ENCODE measurements at regions not wholly inside any gene's neighbourhood (a gene's known extent, or its start where the extent isn't known, plus 50 kb on each side); places are given as distances from the start of the nearest gene placed in this dataset.

DNA sequence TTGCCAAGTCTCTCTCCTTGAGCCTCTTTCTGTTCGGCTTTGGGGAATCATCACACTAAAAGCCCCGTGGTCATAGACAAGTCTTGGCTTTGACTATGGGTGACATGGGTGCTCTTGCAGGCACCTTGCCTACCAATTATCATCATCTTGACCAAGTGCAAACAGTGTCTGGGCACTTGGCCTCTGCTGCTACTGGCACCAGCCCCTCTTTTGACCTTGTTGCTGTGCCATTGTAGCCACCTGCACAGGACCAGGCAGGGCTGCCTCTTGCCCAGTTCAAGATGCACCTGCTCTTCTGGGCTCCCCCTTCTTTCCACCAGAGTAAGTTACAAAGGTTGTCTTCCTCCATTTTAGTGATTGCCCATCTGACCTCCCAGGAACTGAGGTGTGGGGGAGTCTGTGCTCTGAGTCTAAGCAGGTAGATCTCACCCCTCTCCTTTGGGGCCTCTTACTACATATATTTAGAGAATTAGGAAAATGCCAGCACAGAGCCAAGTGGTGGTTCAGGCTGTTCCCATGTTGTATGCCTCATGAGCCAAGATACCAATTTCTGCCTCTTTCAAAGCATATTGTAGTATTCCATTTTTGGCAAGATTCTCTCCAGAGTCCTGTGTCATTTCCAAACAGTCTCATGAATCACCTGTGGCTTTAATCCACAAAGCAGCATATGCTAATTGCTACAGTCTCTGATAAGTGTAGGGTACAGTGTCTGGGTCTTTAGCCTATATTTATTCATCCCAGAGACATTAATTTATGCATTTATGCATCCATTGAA, 142.9 kb upstream of the DAP start:
- Histone ChIP-seq H3K27ac (no peak overlapping the region), H3K36me3 (no peaks in the 10 kb centered on the region), H3K9me3 (no peaks in the 10 kb centered on the region), H3K4me1 (no peaks in the 10 kb centered on the region), H3K27me3 (no peaks in the 10 kb centered on the region), H3K4me3 (no peak overlapping the region)
- no peak for ATAC-seq
- no peak for DNase-seq
- in situ Hi-C loops (cut with MboI; ENCODE audit: low sequenced_read_pairs in 4 of 4) (no loop called here), intact Hi-C loops (cut with DNase I; ENCODE audit: low total_unique reads) (no loop called here)
- TF ChIP-seq, protein P1, sequence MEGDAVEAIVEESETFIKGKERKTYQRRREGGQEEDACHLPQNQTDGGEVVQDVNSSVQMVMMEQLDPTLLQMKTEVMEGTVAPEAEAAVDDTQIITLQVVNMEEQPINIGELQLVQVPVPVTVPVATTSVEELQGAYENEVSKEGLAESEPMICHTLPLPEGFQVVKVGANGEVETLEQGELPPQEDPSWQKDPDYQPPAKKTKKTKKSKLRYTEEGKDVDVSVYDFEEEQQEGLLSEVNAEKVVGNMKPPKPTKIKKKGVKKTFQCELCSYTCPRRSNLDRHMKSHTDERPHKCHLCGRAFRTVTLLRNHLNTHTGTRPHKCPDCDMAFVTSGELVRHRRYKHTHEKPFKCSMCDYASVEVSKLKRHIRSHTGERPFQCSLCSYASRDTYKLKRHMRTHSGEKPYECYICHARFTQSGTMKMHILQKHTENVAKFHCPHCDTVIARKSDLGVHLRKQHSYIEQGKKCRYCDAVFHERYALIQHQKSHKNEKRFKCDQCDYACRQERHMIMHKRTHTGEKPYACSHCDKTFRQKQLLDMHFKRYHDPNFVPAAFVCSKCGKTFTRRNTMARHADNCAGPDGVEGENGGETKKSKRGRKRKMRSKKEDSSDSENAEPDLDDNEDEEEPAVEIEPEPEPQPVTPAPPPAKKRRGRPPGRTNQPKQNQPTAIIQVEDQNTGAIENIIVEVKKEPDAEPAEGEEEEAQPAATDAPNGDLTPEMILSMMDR (IDR thresholded peaks at IDR 0.05 in 4 of 5, conservative IDR thresholded peaks at IDR 0.05 in 1 of 5) = no peak
- no peak for TF ChIP-seq POLR2A (IDR thresholded peaks at IDR 0.05)

DNA sequence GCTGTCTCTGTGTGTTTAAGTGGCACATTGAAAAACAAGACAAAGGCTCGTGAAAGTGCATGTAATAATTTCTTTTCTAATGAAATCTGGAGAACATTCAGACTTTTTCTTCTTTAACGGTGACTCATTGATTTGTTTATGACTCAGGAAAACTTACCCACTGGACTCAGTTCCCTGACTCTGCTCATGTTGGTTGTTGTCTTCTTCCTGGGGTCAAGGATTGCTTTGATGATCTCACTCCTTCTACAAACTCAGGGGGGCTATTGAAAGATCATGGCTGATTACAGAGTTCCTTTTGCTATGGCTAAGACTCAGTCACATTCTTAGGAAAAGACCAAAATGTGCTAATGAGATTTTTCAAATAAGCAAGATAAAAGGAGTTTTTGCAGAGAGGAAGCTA, 141.1 kb upstream of the DAP start:
- TF ChIP-seq, protein P1 (IDR thresholded peaks at IDR 0.05 in 4 of 5, conservative IDR thresholded peaks at IDR 0.05 in 1 of 5) = no peak
- no peak for TF ChIP-seq POLR2A (IDR thresholded peaks at IDR 0.05)
- Histone ChIP-seq H3K27ac (no peak overlapping the region), H3K4me3 (no peak overlapping the region), H3K4me1 (no peaks in the 10 kb centered on the region), H3K36me3 (no peaks in the 10 kb centered on the region), H3K9me3 (no peaks in the 10 kb centered on the region), H3K27me3 (no peaks in the 10 kb centered on the region)
- in situ Hi-C loops (cut with MboI; ENCODE audit: low sequenced_read_pairs in 4 of 4) (no loop called here), intact Hi-C loops (cut with DNase I; ENCODE audit: low total_unique reads) (no loop called here)
- no peak for DNase-seq
- ATAC-seq = no peak

DNA sequence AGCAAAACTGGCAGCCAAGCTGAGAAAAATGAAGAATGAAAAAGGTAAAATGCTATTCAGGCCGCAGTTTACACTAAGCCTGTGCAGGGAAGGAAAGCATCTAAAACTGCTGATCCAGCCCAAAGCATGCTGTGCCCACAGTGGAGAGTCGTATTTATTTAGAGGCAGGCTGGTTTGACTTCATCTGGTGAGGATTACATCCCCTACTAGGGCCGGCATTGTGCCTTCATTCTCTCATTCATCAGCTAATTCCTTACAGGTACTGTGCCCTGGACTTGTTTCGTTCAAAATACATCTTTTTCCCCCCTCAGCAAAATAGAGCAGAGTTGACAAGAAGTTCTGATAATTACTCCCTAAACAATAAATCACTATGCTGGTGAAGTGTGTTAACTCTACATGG, 137.5 kb upstream of the DAP start:
- intact Hi-C loops (cut with DNase I; ENCODE audit: low total_unique reads) = no loop called here
- H3K27me3 ChIP-seq = no peaks in the 10 kb centered on the region
- no peak for DNase-seq

DNA sequence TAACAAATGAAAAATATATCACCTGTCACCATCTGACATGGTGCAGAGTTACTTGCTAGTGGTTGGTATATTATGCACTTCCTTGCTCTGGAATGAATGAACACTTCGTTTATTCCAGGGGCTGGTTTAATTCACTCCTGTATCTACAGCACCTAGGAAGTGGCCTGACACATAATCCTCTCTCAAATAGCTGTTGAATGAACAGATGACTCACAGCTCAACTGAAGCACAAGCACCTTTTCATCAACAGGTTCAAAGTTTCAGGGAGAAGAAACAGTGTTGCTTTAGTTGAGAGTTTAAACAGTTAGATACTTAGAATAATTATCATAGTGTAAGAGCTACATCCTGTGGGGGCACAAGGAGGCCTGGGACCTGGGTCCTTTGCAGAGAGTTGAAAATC, 135.0 kb upstream of the DAP start:
- no peak for TF ChIP-seq POLR2A (IDR thresholded peaks at IDR 0.05)
- TF ChIP-seq, protein P1 (IDR thresholded peaks at IDR 0.05 in 4 of 5, conservative IDR thresholded peaks at IDR 0.05 in 1 of 5) = no peak
- DNase-seq (no peak), ATAC-seq (no peak)
- intact Hi-C loops (cut with DNase I; ENCODE audit: low total_unique reads) (no loop called here), in situ Hi-C loops (cut with MboI; ENCODE audit: low sequenced_read_pairs in 4 of 4) (no loop called here)
- Histone ChIP-seq H3K36me3 (no peaks in the 10 kb centered on the region), H3K4me3 (no peak overlapping the region), H3K27me3 (no peaks in the 10 kb centered on the region), H3K4me1 (no peaks in the 10 kb centered on the region), H3K27ac (no peak overlapping the region), H3K9me3 (no peaks in the 10 kb centered on the region)

More for the DNA sequence above, 137.5 kb upstream of the DAP start:
- no peak overlapping the region for H3K27ac ChIP-seq
- ATAC-seq = no peak
- in situ Hi-C loops (cut with MboI; ENCODE audit: low sequenced_read_pairs in 4 of 4) = no loop called here
- H3K9me3 ChIP-seq = no peaks in the 10 kb centered on the region
- TF ChIP-seq, protein P1 (IDR thresholded peaks at IDR 0.05 in 4 of 5, conservative IDR thresholded peaks at IDR 0.05 in 1 of 5) = no peak
- TF ChIP-seq POLR2A (IDR thresholded peaks at IDR 0.05) = no peak
- H3K4me1 ChIP-seq = no peaks in the 10 kb centered on the region
- no peaks in the 10 kb centered on the region for H3K36me3 ChIP-seq
- H3K4me3 ChIP-seq = no peak overlapping the region

Data from gastrocnemius medialis (tissue), 4 donors.